ENCODE measurements at regions not wholly inside any gene's neighbourhood (a gene's known extent, or its start where the extent isn't known, plus 50 kb on each side); places are given as distances from the start of the nearest gene placed in this dataset.

DNA sequence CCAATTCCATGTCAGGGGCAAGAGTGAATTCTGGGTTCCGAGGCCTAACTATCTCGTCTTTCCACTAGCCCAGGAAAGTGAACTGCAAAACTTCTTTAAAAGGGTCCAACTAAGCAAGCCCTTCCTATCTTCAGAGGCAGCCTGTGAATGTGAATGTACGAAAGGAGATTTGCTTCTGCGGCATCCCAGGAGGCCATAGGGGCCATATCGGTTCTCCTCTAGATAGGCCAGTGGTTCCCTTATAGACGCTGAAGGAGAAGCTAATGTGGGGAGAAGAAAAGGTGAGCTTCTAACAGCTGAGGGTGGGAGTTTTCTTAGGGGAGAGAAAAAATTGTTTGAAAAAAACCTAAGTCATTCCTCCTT, 128.0 kb upstream of the C1orf174 start:
- no peak overlapping the region for H3K27ac Mint-ChIP-seq (ENCODE audit: unreplicated experiment)
- H3K4me1 Mint-ChIP-seq (ENCODE audit: low read depth, unreplicated experiment) = no peaks in the 10 kb centered on the region
- H3K27me3 Mint-ChIP-seq (ENCODE audit: unreplicated experiment) = peaks cover 11% of the 10 kb centered on the region
- intact Hi-C loops (cut with micrococcal nuclease; ENCODE audit: unreplicated experiment) = no loop called here
- DNase-seq = no peak
- peaks cover 3% of the 10 kb centered on the region for H3K9me3 Mint-ChIP-seq (ENCODE audit: low read depth, unreplicated experiment)
- BruUV-seq (replicated peaks) = no TSS peak
- TF ChIP-seq, protein P1, sequence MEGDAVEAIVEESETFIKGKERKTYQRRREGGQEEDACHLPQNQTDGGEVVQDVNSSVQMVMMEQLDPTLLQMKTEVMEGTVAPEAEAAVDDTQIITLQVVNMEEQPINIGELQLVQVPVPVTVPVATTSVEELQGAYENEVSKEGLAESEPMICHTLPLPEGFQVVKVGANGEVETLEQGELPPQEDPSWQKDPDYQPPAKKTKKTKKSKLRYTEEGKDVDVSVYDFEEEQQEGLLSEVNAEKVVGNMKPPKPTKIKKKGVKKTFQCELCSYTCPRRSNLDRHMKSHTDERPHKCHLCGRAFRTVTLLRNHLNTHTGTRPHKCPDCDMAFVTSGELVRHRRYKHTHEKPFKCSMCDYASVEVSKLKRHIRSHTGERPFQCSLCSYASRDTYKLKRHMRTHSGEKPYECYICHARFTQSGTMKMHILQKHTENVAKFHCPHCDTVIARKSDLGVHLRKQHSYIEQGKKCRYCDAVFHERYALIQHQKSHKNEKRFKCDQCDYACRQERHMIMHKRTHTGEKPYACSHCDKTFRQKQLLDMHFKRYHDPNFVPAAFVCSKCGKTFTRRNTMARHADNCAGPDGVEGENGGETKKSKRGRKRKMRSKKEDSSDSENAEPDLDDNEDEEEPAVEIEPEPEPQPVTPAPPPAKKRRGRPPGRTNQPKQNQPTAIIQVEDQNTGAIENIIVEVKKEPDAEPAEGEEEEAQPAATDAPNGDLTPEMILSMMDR (IDR thresholded peaks at IDR 0.05; ENCODE audit: unreplicated experiment) = no peak
- H3K4me3 Mint-ChIP-seq (ENCODE audit: low read depth, unreplicated experiment) = no peak overlapping the region
- CTCF ChIA-PET = no interaction called here
- no peaks in the 10 kb centered on the region for H3K36me3 Mint-ChIP-seq (ENCODE audit: insufficient read depth, unreplicated experiment)

DNA sequence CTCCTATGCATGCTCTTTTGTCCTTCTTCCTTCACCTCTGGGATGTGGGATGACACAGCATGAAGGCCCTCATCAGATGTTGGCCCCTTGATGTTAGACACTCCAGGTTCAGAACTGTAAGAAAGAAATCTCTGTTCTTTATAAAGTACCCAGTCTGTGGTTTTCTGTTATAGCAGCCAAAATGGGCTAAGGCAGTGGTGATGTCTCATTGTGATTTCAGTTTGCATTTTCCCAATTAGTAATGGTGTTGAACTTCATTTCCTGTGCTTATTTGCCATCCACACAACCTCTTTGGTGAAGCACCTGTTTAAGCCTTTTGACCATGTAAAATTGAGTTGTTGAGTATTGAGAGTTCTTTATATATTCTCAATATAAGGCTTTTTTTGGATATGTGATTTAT, 129.3 kb upstream of the C1orf174 start:
- CTCF ChIA-PET = no interaction called here
- Mint-ChIP-seq H3K4me1 (ENCODE audit: low read depth, unreplicated experiment) (no peaks in the 10 kb centered on the region), H3K36me3 (ENCODE audit: insufficient read depth, unreplicated experiment) (no peaks in the 10 kb centered on the region), H3K4me3 (ENCODE audit: low read depth, unreplicated experiment) (no peak overlapping the region), H3K27me3 (ENCODE audit: unreplicated experiment) (peaks cover 11% of the 10 kb centered on the region), H3K9me3 (ENCODE audit: low read depth, unreplicated experiment) (peaks cover 3% of the 10 kb centered on the region), H3K27ac (ENCODE audit: unreplicated experiment) (no peak overlapping the region)
- TF ChIP-seq, protein P1 (IDR thresholded peaks at IDR 0.05; ENCODE audit: unreplicated experiment) = no peak
- no TSS peak for BruUV-seq (replicated peaks)
- intact Hi-C loops (cut with micrococcal nuclease; ENCODE audit: unreplicated experiment) = no loop called here
- no peak for DNase-seq

DNA sequence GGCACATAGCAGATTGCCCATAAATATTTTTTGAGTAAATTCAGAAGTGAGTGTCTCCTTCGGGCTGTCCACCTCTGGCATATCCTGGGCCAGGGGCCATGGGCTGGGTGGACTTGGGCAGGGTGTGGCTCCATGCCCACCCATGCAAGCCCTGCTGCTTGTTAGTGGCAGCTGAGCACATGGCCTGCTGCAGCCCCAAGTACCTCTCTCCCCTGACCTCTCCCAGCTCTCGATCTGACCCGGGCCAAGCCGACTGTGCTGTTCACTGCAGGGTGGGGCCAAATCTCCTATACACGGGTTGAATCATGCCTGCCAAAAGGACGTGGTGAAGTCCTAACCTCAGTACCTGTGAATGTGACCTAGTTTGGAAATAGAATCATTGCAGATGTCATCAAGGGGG, 132.5 kb upstream of the C1orf174 start:
- no peaks in the 10 kb centered on the region for H3K36me3 Mint-ChIP-seq (ENCODE audit: insufficient read depth, unreplicated experiment)
- CTCF ChIA-PET = no interaction called here
- no peak overlapping the region for H3K4me3 Mint-ChIP-seq (ENCODE audit: low read depth, unreplicated experiment)
- H3K9me3 Mint-ChIP-seq (ENCODE audit: low read depth, unreplicated experiment) = peaks cover 3% of the 10 kb centered on the region
- H3K4me1 Mint-ChIP-seq (ENCODE audit: low read depth, unreplicated experiment) = no peaks in the 10 kb centered on the region
- TF ChIP-seq, protein P1 (IDR thresholded peaks at IDR 0.05; ENCODE audit: unreplicated experiment) = no peak
- no peaks in the 10 kb centered on the region for H3K27me3 Mint-ChIP-seq (ENCODE audit: unreplicated experiment)
- intact Hi-C loops (cut with micrococcal nuclease; ENCODE audit: unreplicated experiment) = no loop called here
- no TSS peak for BruUV-seq (replicated peaks)
- no peak for DNase-seq
- H3K27ac Mint-ChIP-seq (ENCODE audit: unreplicated experiment) = no peak overlapping the region

DNA sequence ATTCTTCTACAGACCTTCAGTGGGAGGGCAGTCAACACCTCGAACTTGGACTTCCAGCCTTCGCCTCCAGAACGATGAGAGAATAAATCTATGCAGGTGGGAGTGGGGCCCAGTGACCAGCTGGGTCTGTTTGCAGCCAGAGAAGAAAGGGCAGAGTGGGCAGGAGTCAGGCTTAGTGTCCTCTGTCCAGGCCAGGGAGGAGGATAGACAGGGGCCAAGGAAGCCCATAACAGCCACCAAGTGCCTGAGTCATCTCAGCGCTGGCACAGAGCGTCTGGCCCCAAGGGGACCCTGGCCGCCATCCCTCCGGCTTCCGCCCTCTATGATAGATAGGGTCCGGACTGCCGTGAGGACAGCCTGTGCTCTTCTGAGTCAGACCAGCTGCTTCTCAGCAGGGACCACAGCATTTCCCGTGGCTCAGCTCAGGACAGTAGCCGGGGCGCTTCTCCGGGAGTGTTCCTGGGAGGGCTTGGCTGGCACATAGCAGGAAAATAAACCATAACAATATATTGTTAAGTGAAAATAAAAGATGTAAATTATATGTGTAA, 133.1 kb upstream of the C1orf174 start:
- Mint-ChIP-seq H3K4me3 (ENCODE audit: low read depth, unreplicated experiment) (no peak overlapping the region), H3K36me3 (ENCODE audit: insufficient read depth, unreplicated experiment) (no peaks in the 10 kb centered on the region), H3K4me1 (ENCODE audit: low read depth, unreplicated experiment) (no peaks in the 10 kb centered on the region), H3K27ac (ENCODE audit: unreplicated experiment) (no peak overlapping the region), H3K9me3 (ENCODE audit: low read depth, unreplicated experiment) (peaks cover 3% of the 10 kb centered on the region), H3K27me3 (ENCODE audit: unreplicated experiment) (no peaks in the 10 kb centered on the region)
- BruUV-seq (replicated peaks) = no TSS peak
- DNase-seq = no peak
- TF ChIP-seq, protein P1 (IDR thresholded peaks at IDR 0.05; ENCODE audit: unreplicated experiment) = no peak
- CTCF ChIA-PET = no interaction called here
- intact Hi-C loops (cut with micrococcal nuclease; ENCODE audit: unreplicated experiment) = no loop called here
